GM18868 (cell line): ENCODE measurements at regions not wholly inside any gene's neighbourhood (a gene's known extent, or its start where the extent isn't known, plus 50 kb on each side); places are given as distances from the start of the nearest gene placed in this dataset.

Experiments used
- ATAC-seq: cut with Tn5 transposase; IDR thresholded peaks from one replicate; pipeline ENCODE4 v1.9.1; 2021; ENCODE audit warnings: mild to moderate bottlenecking, moderate library complexity; ENCODE audit not compliant: unreplicated experiment

- ATAC-seq = no peak
Measured at GRCh38 chr18:34077599-34077998, 147.1 kb downstream of the NOL4 start.

- ATAC-seq = no peak
Measured at GRCh38 chr18:34075963-34076860, 148.5 kb downstream of the NOL4 start.

GRCh38 chr18:34061226-34061625 lies 163.5 kb downstream of the NOL4 start:
- no peak for ATAC-seq

GRCh38 chr18:34055227-34055626 lies 169.5 kb downstream of the NOL4 start:
- no peak for ATAC-seq

- no peak for ATAC-seq
Measured at GRCh38 chr18:34050661-34051060, 174.1 kb downstream of the NOL4 start.

- ATAC-seq = no peak
Measured at GRCh38 chr18:34049511-34049910, 175.2 kb downstream of the NOL4 start.

- no peak for ATAC-seq
Measured at GRCh38 chr18:34048423-34048822, 176.3 kb downstream of the NOL4 start.

- no peak for ATAC-seq
Measured at GRCh38 chr18:34042423-34043146, 182.1 kb downstream of the NOL4 start.

GRCh38 chr18:34039611-34040010 lies 185.1 kb downstream of the NOL4 start:
- ATAC-seq = no peak

GRCh38 chr18:34039201-34039600 lies 185.5 kb downstream of the NOL4 start:
- peak; percentile 54 for ATAC-seq

- no peak for ATAC-seq
Measured at GRCh38 chr18:34038086-34038485, 186.6 kb downstream of the NOL4 start.

- ATAC-seq = peak; percentile 77
Measured at GRCh38 chr18:34033968-34034367, 190.7 kb downstream of the NOL4 start.

- peak; percentile 55 for ATAC-seq
Measured at GRCh38 chr18:34031810-34032209, 192.9 kb downstream of the NOL4 start.

GRCh38 chr18:34028324-34028723 lies 196.4 kb downstream of the NOL4 start:
- ATAC-seq = no peak

GRCh38 chr18:34025191-34025801 lies 199.4 kb downstream of the NOL4 start:
- no peak for ATAC-seq

- ATAC-seq = no peak
Measured at GRCh38 chr18:34023471-34023870, 201.2 kb downstream of the NOL4 start.

- ATAC-seq = no peak
Measured at GRCh38 chr18:34018336-34018735, 206.4 kb downstream of the NOL4 start.

GRCh38 chr18:34003687-34004086 lies 221.0 kb downstream of the NOL4 start:
- ATAC-seq = no peak

- ATAC-seq = no peak
Measured at GRCh38 chr18:34002130-34002529, 222.6 kb downstream of the NOL4 start.

GRCh38 chr18:34001376-34001775 lies 223.3 kb downstream of the NOL4 start:
- ATAC-seq = no peak

- no peak for ATAC-seq
Measured at GRCh38 chr18:33987206-33987605, 237.5 kb downstream of the NOL4 start.

- ATAC-seq = no peak
Measured at GRCh38 chr18:33983126-33983525, 241.6 kb downstream of the NOL4 start.
